GM18909 (cell line): ENCODE measurements at regions not wholly inside any gene's neighbourhood (a gene's known extent, or its start where the extent isn't known, plus 50 kb on each side); places are given as distances from the start of the nearest gene placed in this dataset.
A peak's percentile ranks its signal among the peaks of the same experiment; 100 is the strongest.

ENCODE experiments used
- ATAC-seq: cut with Tn5 transposase; IDR thresholded peaks from one replicate; pipeline ENCODE4 v1.9.1; 2021; ENCODE audit warnings: mild to moderate bottlenecking; ENCODE audit not compliant: unreplicated experiment, poor library complexity

- ATAC-seq, result no peak
Measured at GRCh38 chr2:205937211-205937610, 148.8 kb downstream of the INO80D start.

DNA sequence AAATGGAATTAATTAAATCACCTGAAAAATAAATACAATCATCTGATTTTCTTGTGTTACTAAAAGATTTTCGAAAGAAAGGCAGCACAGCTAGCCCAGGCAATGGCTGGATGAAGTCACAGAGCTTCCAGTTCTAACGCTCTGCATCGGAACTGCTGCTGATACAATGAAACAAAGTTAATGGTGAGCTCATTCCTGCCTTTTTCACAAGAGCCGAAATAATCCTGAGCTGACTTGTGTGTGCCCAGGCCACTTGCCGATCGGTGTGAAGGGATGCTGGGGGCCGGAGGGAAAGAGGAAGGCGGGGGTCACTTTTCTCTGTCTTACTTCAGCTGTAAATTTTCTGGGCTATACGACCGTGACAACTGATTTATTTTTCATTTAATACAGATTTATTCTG lies 149.5 kb downstream of the INO80D start:
- ATAC-seq, result no peak

DNA sequence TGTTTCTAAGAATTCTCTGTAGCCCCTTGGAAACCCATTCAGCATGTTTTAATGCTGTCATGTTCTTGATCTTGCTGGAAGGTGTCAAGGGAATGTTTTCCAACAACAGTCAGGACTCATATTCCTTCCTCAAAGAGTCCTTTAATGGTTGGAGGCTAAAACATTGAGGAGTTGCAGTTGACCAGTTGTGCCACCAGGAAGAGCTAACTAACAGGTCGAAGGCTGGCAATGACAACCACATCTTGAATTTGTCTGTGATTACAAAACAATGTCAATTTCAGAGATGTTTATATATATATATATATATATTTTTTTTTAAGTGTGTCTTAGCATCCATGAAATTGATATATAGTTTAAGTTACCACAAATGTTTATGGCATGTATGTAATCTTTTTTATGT lies 151.5 kb downstream of the INO80D start:
- ATAC-seq, result no peak

GRCh38 chr2:205932861-205933260 lies 153.1 kb downstream of the INO80D start:
- no peak for ATAC-seq

DNA sequence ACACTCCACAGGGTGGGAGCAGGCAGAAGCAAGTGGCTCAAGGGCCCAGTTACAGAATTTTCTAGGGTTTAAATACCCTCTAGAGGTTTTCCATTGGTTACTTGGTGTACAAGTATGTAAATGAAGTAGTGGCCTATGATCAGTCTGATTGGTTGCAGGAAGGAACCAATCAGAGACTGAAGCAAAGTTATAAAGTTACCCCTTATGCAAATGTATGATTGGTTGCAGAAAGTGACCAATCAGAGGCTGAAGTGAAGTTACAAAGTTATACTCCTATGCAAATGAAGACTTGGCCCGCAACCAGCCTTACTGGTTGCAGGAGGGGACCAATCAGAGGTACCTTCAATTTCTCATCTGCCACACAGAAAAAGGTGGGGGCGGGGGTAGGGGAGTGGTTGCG lies 154.6 kb downstream of the INO80D start:
- ATAC-seq, result no peak

- no peak for ATAC-seq
Measured at GRCh38 chr2:205930209-205930608, 155.8 kb downstream of the INO80D start.

- ATAC-seq, result no peak
Measured at GRCh38 chr2:205929246-205929942, 156.6 kb downstream of the INO80D start.

DNA sequence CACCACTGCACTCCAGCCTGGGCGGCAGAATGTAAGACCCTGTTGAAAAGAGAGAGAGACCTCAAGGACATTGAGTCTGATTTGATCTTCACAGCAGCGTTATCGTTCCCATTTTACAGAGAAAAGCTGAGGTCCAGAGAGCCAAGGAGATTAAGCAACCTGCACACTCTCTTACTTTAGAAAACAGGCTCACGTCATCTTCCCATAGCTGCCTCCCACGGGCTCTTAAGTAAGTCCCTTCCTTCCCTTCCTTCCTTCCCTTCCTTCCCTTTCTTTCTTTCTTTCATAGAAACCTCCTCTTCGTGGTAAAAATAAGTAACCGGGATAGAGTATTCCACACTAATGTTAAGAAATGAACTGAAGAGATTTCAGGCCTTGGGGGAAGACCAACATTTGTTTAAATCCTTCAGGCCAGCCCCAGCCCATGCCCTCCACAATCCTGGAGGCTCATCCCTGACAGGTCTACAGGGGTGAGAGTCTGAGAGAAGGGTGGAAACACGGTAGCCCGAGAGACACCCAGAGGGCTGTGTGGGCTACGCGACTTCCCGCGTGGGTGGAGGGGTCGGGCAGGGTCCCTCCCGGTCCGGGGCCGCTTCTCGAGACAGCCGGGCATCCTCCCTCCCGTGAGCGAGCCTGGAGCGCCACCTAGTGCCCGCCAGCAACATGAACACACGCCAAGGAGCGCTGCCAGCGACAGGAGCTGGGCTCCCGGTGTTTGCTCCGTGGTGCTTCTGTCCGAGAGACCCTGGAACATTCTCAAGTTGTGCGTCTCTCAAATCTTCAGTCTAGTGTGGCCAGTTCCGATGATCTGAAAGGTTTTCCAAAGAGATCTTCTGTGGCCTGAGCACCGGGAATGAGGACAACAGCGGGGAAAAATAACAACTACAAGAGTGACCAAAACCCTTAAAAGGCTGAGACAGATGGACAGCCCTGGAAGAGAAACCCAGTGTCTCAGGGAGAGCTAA lies 160.3 kb downstream of the INO80D start:
- peak; percentile 95 for ATAC-seq

- no peak for ATAC-seq
Measured at GRCh38 chr2:205924676-205925075, 161.3 kb downstream of the INO80D start.

GRCh38 chr2:205915130-205915524 lies 170.8 kb downstream of the INO80D start:
- no peak for ATAC-seq

DNA sequence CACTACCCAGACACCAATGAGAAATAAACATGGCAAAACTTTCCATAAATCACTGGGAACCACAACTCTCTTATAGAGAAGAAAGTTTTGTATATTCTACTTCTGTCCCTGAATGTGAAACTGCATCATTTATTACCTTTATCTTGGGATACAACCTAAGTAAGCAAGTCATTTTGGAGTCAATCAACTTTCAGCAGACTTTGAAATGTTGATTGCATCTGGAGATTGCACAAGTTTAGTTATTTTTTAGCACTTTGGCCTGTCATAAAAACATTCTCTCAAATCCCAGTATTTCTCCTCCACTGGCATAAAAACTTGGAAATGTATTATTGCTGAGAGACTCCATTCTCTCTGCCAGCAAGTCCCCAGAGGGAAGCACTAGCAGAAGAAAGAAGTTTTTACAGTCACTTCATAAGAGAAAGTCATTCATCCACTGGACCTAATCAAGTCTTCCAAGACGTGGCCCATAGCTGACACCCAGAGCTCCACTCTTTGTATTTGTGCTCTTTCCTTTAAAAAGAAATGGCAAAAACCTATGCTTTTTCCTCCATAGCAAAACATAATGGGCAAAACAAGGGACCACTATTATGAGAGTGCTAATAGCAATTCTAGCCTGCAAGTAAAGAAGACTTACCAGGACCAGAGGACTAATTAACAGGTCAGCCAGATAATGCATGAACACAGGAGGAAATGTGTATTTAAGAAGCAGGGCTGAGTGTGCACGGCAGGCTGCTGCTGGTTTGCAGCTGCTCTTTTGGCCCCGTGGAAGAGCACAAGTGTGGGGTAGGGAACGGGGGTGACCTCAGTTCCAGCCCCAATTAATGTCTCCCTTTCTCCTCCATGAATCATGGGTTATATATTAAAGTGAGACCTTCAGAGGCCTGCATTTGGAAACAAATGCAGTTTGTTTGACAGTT lies 171.5 kb downstream of the INO80D start:
- ATAC-seq, result no peak

DNA sequence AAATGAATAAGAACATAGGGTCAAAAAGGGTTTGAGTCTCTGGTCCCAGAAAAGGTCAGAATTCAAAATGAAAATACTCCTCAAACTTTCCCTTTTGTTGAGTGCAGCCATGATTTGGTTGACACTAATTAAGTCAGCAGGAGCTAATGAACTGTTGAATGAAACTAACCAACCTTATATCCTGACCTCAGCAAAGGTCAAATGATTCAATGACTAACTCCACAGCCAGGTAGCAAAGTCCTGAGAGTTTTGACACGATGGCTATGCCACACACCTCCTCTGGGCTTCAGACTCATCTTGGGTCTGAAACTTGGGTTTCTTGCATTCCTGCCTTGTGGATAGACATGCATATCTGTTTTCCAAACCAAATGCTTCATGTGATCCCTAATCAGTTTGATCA lies 172.3 kb downstream of the INO80D start:
- ATAC-seq, result no peak

DNA sequence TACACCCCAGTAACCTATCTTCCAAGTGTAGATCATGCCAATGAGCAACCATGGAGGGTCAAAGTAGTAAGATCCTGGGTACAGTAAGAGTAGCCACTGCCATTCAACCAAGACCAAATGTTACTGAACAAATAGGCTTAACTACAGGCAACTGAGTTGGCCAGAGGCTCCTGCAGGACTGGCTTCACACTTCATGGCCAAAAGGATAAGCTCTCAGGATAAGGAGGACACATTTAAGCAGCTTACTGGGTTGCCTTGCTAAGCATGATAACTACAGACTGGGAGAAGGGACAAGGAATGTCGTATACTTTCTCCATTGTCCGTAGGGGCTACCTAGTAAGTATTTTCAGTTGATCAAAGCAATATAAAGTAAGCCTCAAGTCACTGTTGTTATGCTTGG lies 174.7 kb downstream of the INO80D start:
- no peak for ATAC-seq

DNA sequence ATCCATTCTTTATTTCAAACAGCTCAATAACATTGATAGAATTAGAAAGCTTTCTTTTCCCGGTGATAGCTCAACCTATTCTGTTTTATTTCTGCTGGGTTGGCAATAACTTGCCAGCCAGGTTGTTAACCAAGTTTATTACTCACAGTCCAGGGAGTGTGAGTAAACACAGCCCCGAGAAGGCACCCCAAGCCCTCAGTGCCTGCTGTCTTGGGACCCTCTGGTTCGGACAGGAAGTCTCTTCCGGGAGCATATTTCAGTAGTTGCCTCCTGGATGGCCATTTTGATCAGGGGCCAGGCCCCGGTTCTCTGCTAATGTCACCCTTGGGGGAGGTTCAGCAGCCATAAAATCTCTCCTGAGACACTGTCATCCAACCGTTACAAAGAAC lies 176.8 kb downstream of the INO80D start:
- no peak for ATAC-seq

- ATAC-seq, result no peak
Measured at GRCh38 chr2:205908212-205909183, 177.5 kb downstream of the INO80D start.

- ATAC-seq, result no peak
Measured at GRCh38 chr2:205906419-205906818, 179.6 kb downstream of the INO80D start.

- ATAC-seq, result no peak
Measured at GRCh38 chr2:205905576-205905975, 180.4 kb downstream of the INO80D start.

- ATAC-seq, result no peak
Measured at GRCh38 chr2:205904873-205905272, 181.1 kb downstream of the INO80D start.

GRCh38 chr2:205903549-205904129 lies 182.3 kb downstream of the INO80D start:
- ATAC-seq, result peak; percentile 79
